ENCODE measurements at regions not wholly inside any gene's neighbourhood (a gene's known extent, or its start where the extent isn't known, plus 50 kb on each side); places are given as distances from the start of the nearest gene placed in this dataset.

DNA sequence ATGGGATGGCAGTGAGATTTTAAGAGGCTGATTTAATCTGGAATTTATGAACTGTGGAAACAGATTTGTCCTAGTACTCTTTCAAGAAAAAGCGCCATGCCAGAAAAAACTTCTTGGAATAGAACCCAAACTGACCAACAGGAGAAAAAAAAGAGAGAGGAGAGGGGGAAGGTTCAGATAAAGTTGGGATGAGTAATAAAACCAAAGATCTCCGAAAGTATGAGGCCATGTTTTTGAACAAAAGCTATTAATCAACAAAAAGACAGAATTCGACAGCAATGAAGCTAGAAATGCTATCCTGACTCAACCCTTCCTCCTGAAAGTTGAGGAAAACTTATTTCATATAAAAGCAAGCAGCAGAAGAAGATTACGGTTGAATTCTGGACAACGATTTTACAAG lies 135.5 kb downstream of the CEMIP2 start:
- Histone ChIP-seq H3K9me2 (replicated peaks; ENCODE audit: control insufficient read depth, low read length) (no peaks in the 10 kb centered on the region), H3K27me3 (ENCODE audit: control insufficient read depth, low read length) (no peaks in the 10 kb centered on the region), H3K27ac (ENCODE audit: low read depth, low read length) (no peak overlapping the region), H3F3A (ENCODE audit: control insufficient read depth, insufficient read depth) (no peaks in the 10 kb centered on the region), H3K4me1 (ENCODE audit: control insufficient read depth, low read length) (no peaks in the 10 kb centered on the region), H4K20me1 (ENCODE audit: control insufficient read depth, insufficient read depth, low read depth, low read length) (no peaks in the 10 kb centered on the region), H3K4me3 (ENCODE audit: low read length) (no peak overlapping the region), H3K4me2 (ENCODE audit: low read length) (no peak overlapping the region), H3K36me3 (ENCODE audit: control insufficient read depth, low read length) (no peaks in the 10 kb centered on the region), H3K9me3 (ENCODE audit: control insufficient read depth, insufficient read depth, low read length) (no peaks in the 10 kb centered on the region), H3K79me2 (ENCODE audit: control insufficient read depth, low read length) (no peaks in the 10 kb centered on the region)
- TF ChIP-seq, protein P1, sequence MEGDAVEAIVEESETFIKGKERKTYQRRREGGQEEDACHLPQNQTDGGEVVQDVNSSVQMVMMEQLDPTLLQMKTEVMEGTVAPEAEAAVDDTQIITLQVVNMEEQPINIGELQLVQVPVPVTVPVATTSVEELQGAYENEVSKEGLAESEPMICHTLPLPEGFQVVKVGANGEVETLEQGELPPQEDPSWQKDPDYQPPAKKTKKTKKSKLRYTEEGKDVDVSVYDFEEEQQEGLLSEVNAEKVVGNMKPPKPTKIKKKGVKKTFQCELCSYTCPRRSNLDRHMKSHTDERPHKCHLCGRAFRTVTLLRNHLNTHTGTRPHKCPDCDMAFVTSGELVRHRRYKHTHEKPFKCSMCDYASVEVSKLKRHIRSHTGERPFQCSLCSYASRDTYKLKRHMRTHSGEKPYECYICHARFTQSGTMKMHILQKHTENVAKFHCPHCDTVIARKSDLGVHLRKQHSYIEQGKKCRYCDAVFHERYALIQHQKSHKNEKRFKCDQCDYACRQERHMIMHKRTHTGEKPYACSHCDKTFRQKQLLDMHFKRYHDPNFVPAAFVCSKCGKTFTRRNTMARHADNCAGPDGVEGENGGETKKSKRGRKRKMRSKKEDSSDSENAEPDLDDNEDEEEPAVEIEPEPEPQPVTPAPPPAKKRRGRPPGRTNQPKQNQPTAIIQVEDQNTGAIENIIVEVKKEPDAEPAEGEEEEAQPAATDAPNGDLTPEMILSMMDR (IDR thresholded peaks at IDR 0.05; ENCODE audit: low read depth, low read length, poor library complexity, severe bottlenecking) = no peak
- no peak for TF ChIP-seq EZH2phosphoT487 (IDR thresholded peaks at IDR 0.05; ENCODE audit: borderline replicate concordance, low read length)

- Histone ChIP-seq H3K36me3 (ENCODE audit: control insufficient read depth, low read length) (no peaks in the 10 kb centered on the region), H3K4me3 (ENCODE audit: low read length) (no peak overlapping the region), H3K27me3 (ENCODE audit: control insufficient read depth, low read length) (no peaks in the 10 kb centered on the region), H3K4me1 (ENCODE audit: control insufficient read depth, low read length) (no peaks in the 10 kb centered on the region), H3F3A (ENCODE audit: control insufficient read depth, insufficient read depth) (no peaks in the 10 kb centered on the region), H3K79me2 (ENCODE audit: control insufficient read depth, low read length) (no peaks in the 10 kb centered on the region), H4K20me1 (ENCODE audit: control insufficient read depth, insufficient read depth, low read depth, low read length) (no peaks in the 10 kb centered on the region), H3K4me2 (ENCODE audit: low read length) (no peak overlapping the region), H3K9me2 (replicated peaks; ENCODE audit: control insufficient read depth, low read length) (no peaks in the 10 kb centered on the region), H3K27ac (ENCODE audit: low read depth, low read length) (no peak overlapping the region), H3K9me3 (ENCODE audit: control insufficient read depth, insufficient read depth, low read length) (no peaks in the 10 kb centered on the region)
- no peak for TF ChIP-seq EZH2phosphoT487 (IDR thresholded peaks at IDR 0.05; ENCODE audit: borderline replicate concordance, low read length)
- TF ChIP-seq, protein P1 (IDR thresholded peaks at IDR 0.05; ENCODE audit: low read depth, low read length, poor library complexity, severe bottlenecking) = no peak
Measured at GRCh38 chr9:71630377-71630995, 137.8 kb downstream of the CEMIP2 start.

DNA sequence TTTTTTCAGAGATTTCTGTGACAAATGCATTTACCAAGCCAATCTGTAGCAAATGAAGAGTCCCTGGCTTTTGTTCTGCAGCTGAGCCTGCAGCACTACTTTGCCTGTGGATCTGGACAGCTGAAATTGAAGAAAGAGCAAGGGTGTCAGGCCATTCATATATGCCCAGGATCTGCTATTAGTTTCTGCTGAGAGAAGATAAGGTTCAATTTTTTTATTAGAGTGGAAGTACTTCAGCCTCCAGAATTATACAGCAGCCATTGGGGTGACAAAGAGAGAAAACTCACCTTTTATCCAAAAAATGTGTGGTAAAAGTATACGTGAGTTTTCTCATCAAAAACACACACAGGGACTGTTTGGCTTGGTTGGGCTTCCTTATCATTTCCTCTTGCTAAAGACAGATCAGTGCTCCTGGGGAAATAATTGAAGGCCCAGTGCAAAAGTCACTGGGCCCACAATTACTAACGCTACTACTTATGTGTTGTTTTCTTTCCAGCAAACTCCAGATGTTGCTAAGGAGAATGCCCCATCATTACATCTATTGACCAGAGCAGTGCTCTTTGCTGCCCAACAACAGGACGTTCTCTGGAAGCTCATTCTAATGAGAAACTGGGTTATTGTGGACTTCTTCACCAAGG lies 138.6 kb downstream of the CEMIP2 start:
- H3K4me3 ChIP-seq (ENCODE audit: low read length) = no peak overlapping the region
- TF ChIP-seq EZH2phosphoT487 (IDR thresholded peaks at IDR 0.05; ENCODE audit: borderline replicate concordance, low read length) = no peak
- TF ChIP-seq, protein P1 (IDR thresholded peaks at IDR 0.05; ENCODE audit: low read depth, low read length, poor library complexity, severe bottlenecking) = no peak
- H4K20me1 ChIP-seq (ENCODE audit: control insufficient read depth, insufficient read depth, low read depth, low read length) = no peaks in the 10 kb centered on the region
- H3K4me2 ChIP-seq (ENCODE audit: low read length) = no peak overlapping the region
- H3K36me3 ChIP-seq (ENCODE audit: control insufficient read depth, low read length) = no peaks in the 10 kb centered on the region
- no peaks in the 10 kb centered on the region for H3K79me2 ChIP-seq (ENCODE audit: control insufficient read depth, low read length)
- H3K27ac ChIP-seq (ENCODE audit: low read depth, low read length) = no peak overlapping the region
- H3K9me2 ChIP-seq (replicated peaks; ENCODE audit: control insufficient read depth, low read length) = no peaks in the 10 kb centered on the region
- no peaks in the 10 kb centered on the region for H3K9me3 ChIP-seq (ENCODE audit: control insufficient read depth, insufficient read depth, low read length)
- no peaks in the 10 kb centered on the region for H3K27me3 ChIP-seq (ENCODE audit: control insufficient read depth, low read length)
- H3K4me1 ChIP-seq (ENCODE audit: control insufficient read depth, low read length) = no peaks in the 10 kb centered on the region
- no peaks in the 10 kb centered on the region for H3F3A ChIP-seq (ENCODE audit: control insufficient read depth, insufficient read depth)
